IMR-90 (cell line): ENCODE measurements at regions not wholly inside any gene's neighbourhood (a gene's known extent, or its start where the extent isn't known, plus 50 kb on each side); places are given as distances from the start of the nearest gene placed in this dataset.

Source experiments
- ATAC-seq: fragments of 200-7000 bp; cut with Tn5 transposase; 2 replicates; pipeline ENCODE4 v1.9.1; 2020; ENCODE audit warnings: low read depth, mild to moderate bottlenecking, moderate library complexity
- BruUV-seq: library from RNA; stranded (reverse); fragments of 400-500 nt; replicated peaks from 2 replicates; lab custom pipeline; 2021; lab: Mats Ljungman, UMichigan
- CTCF ChIA-PET: fragments of 300-600 bp; formaldehyde crosslinking; extraction: SDS; loops from one replicate; lab custom pipeline; 2021; ENCODE audit warnings: antibody characterized with exemption; lab: Yijun Ruan, JAX
- POLR2A ChIA-PET: fragments of 300-600 bp; sonication (Branson Sonifier 250); formaldehyde crosslinking; loops from one replicate; lab custom pipeline; 2022; ENCODE audit warnings: antibody characterized with exemption; ENCODE audit not compliant: unreplicated experiment; lab: Charles Lee
- DNase-seq: peaks from one replicate; pipeline ENCODE4 v3.0.0; 2013
- H2AFZ ChIP-seq: replicated peaks from 2 replicates; pipeline ENCODE3; 2013; ENCODE audit warnings: low read length, mild to moderate bottlenecking; ENCODE audit not compliant: poor library complexity
- H2AK5ac ChIP-seq: 2 replicates; pipeline ENCODE4 v1.6.1; 2013; ENCODE audit warnings: low read depth, low read length, inconsistent platforms
- H2AK9ac ChIP-seq: replicated peaks from 2 replicates; pipeline ENCODE3; 2013; ENCODE audit warnings: mild to moderate bottlenecking, low read depth, low read length, moderate library complexity; ENCODE audit not compliant: poor library complexity
- H2BK120ac ChIP-seq: 2 replicates; pipeline ENCODE4 v1.6.1; 2013; ENCODE audit warnings: low read depth, low read length, inconsistent platforms
- H2BK15ac ChIP-seq: 3 replicates; pipeline ENCODE4 v1.6.1; 2013; ENCODE audit warnings: low read depth, low read length, inconsistent platforms
- H2BK20ac ChIP-seq: 2 replicates; pipeline ENCODE4 v1.6.1; 2013; ENCODE audit warnings: low read depth, mild to moderate bottlenecking, inconsistent platforms, low read length, moderate library complexity
- H2BK5ac ChIP-seq: 2 replicates; pipeline ENCODE4 v1.6.1; 2013; ENCODE audit warnings: mild to moderate bottlenecking, low read depth, low read length, inconsistent platforms; ENCODE audit not compliant: poor library complexity, severe bottlenecking
- H3K14ac ChIP-seq: replicated peaks from 2 replicates; pipeline ENCODE4 v1.6.1; 2013; ENCODE audit warnings: low read depth, low read length, inconsistent platforms
- H3K18ac ChIP-seq: 2 replicates; pipeline ENCODE4 v1.6.1; 2013; ENCODE audit warnings: low read depth, low read length, control low read depth
- H3K23ac ChIP-seq: 2 replicates; pipeline ENCODE4 v1.6.1; 2013; ENCODE audit warnings: low read depth, low read length, inconsistent platforms
- H3K27ac ChIP-seq: 2 replicates; pipeline ENCODE4 v1.5.1; 2013; ENCODE audit warnings: mild to moderate bottlenecking, control low read depth, low read length; ENCODE audit not compliant: insufficient read depth
- H3K27me3 ChIP-seq: 2 replicates; pipeline ENCODE4 v1.6.1; 2013; ENCODE audit warnings: low read length; ENCODE audit not compliant: control insufficient read depth, insufficient read depth
- H3K36me3 ChIP-seq: 2 replicates; pipeline ENCODE4 v1.6.1; 2013; ENCODE audit warnings: low read length, mixed read lengths; ENCODE audit not compliant: control insufficient read depth, insufficient read depth
- H3K4ac ChIP-seq: 2 replicates; pipeline ENCODE4 v1.6.1; 2013; ENCODE audit warnings: low read depth, low read length, inconsistent platforms
- H3K4me1 ChIP-seq: 2 replicates; pipeline ENCODE4 v1.6.1; 2013; ENCODE audit warnings: low read length, mixed read lengths; ENCODE audit not compliant: control insufficient read depth, insufficient read depth
- H3K4me2 ChIP-seq: 2 replicates; pipeline ENCODE4 v1.6.1; 2013; ENCODE audit warnings: low read depth, mild to moderate bottlenecking, control low read depth, low read length, moderate library complexity
- H3K4me3 ChIP-seq: 2 replicates; pipeline ENCODE4 v1.5.1; 2013; ENCODE audit warnings: low read depth, mild to moderate bottlenecking, control low read depth, low read length, moderate library complexity; ENCODE audit not compliant: insufficient read depth
- H3K56ac ChIP-seq: 2 replicates; pipeline ENCODE4 v1.6.1; 2013; ENCODE audit warnings: low read length, inconsistent platforms; ENCODE audit not compliant: insufficient read depth; ENCODE audit errors: extremely low read depth
- H3K79me1 ChIP-seq, 2 experiments: 2 replicates each; pipeline ENCODE4 v1.6.1; 2013; ENCODE audit warnings: low read length in 2 of 2, inconsistent platforms in 1 of 2, low read depth in 1 of 2
- H3K9ac ChIP-seq: 2 replicates; pipeline ENCODE4 v1.6.1; 2013; ENCODE audit warnings: low read depth, low read length, control low read depth
- H3K9me1 ChIP-seq: 2 replicates; pipeline ENCODE4 v1.6.1; 2013; ENCODE audit warnings: low read length, inconsistent platforms; ENCODE audit not compliant: insufficient read depth
- H3K9me3 ChIP-seq: 2 replicates; pipeline ENCODE4 v1.6.1; 2013; ENCODE audit warnings: low read length; ENCODE audit not compliant: control insufficient read depth, insufficient read depth
- H4K20me1 ChIP-seq: 2 replicates; pipeline ENCODE4 v1.6.1; 2013; ENCODE audit warnings: low read length, inconsistent platforms; ENCODE audit not compliant: insufficient read depth
- H4K5ac ChIP-seq: 2 replicates; pipeline ENCODE4 v1.6.1; 2013; ENCODE audit warnings: mild to moderate bottlenecking, low read depth, low read length, control low read depth
- H4K8ac ChIP-seq, 2 experiments: 2 replicates each; pipeline ENCODE4 v1.6.1; 2013; ENCODE audit warnings: low read depth in 2 of 2, low read length in 2 of 2, control low read depth in 1 of 2, inconsistent platforms in 1 of 2
- H4K91ac ChIP-seq: 2 replicates; pipeline ENCODE4 v1.6.1; 2013; ENCODE audit warnings: low read depth, low read length, inconsistent platforms; ENCODE audit not compliant: insufficient read depth
- CEBPB ChIP-seq: IDR thresholded peaks from 2 replicates; pipeline ENCODE4 v1.6.1; 2012; ENCODE audit warnings: low read depth, low read length, improper control_type of control experiment
- MAFK ChIP-seq: IDR thresholded peaks from 2 replicates; pipeline ENCODE4 v1.6.1; 2012; ENCODE audit warnings: low read depth, low read length, improper control_type of control experiment
- RAD21 ChIP-seq: IDR thresholded peaks from 2 replicates; pipeline ENCODE4 v1.6.1; 2012; ENCODE audit warnings: low read length, improper control_type of control experiment
- WGBS, 2 experiments: methylation state at CpG; one replicate each; pipeline versions ENCODE4 v1.1.5 to v1.1.7; 2013; ENCODE audit warnings: missing lambda C conversion rate in 2 of 2; ENCODE audit not compliant: insufficient read length in 1 of 2; ENCODE audit errors: extremely low coverage in 2 of 2; 5-methylcytosine and 5-hydroxymethylcytosine counted together
- dilution Hi-C: fragments of 300-500 bp; cut with HindIII; formaldehyde crosslinking; loops from one replicate; pipeline ENCODE4 v1.14.3; 2018; ENCODE audit warnings: low sequenced_read_pairs; ENCODE audit not compliant: unreplicated experiment
- in situ Hi-C: fragments of 300-500 bp; cut with MboI; formaldehyde crosslinking; loops from 3 replicates; pipeline ENCODE4 v1.14.3; 2019; ENCODE audit warnings: low sequenced_read_pairs, inconsistent platforms, mixed read lengths
- intact Hi-C: fragments of 100-400 bp; cut with micrococcal nuclease; formaldehyde crosslinking; loops from 2 replicates; pipeline ENCODE4 v1.10.0; 2022

- Histone ChIP-seq H3K4me3 (no peak overlapping the region), H2AK5ac (no peak overlapping the region), H2AK9ac (no peak overlapping the region), H3K4me1 (no peaks in the 10 kb centered on the region), H3K27ac (no peak overlapping the region), H3K36me3 (no peaks in the 10 kb centered on the region), H2BK15ac (no peak overlapping the region), H3K23ac (no peak overlapping the region), H3K9me3 (no peaks in the 10 kb centered on the region), H3K18ac (no peak overlapping the region), H3K14ac (no peak overlapping the region), H3K9me1 (0 out of 2 replicates have a peak, but pooled peaks cover 2% of the 10 kb centered on the region), H3K4ac (no peak overlapping the region), H3K79me1 (no peaks in the 10 kb centered on the region), H2BK120ac (no peak overlapping the region), H4K5ac (no peak overlapping the region), H4K8ac (no peak overlapping the region), H4K91ac (no peak overlapping the region), H4K20me1 (no peaks in the 10 kb centered on the region), H3K9ac (no peak overlapping the region), H3K56ac (no peak overlapping the region), H2BK20ac (no peak overlapping the region), H3K27me3 (no peaks in the 10 kb centered on the region), H2BK5ac (no peak overlapping the region), H3K4me2 (no peak overlapping the region), H2AFZ (no peak overlapping the region)
- ATAC-seq (no peak), DNase-seq (no peak)
- ChIA-PET POLR2A (interaction anchor here (0.6 kb wide), 1 partner anchor 51 kb away, joined by 4 read pairs; no protein-coding TSS in a partner anchor), CTCF (no interaction called here)
- in situ Hi-C loops (no loop called here), dilution Hi-C loops (no loop called here), intact Hi-C loops (no loop called here)
- BruUV-seq: no TSS peak
- WGBS, 2 experiments: no CpG with 5 or more reads among the region's 8 CpGs
- TF ChIP-seq MAFK (no peak), RAD21 (no peak), CEBPB (no peak)
Measured at GRCh38 chr5:17067657-17068392, 131.7 kb upstream of the MYO10 start.
